GM18520 (cell line): ENCODE measurements at regions not wholly inside any gene's neighbourhood (a gene's known extent, or its start where the extent isn't known, plus 50 kb on each side); places are given as distances from the start of the nearest gene placed in this dataset.

Experiments
- ATAC-seq: cut with Tn5 transposase; IDR thresholded peaks from one replicate; pipeline ENCODE4 v1.9.1; 2021; ENCODE audit not compliant: unreplicated experiment

DNA sequence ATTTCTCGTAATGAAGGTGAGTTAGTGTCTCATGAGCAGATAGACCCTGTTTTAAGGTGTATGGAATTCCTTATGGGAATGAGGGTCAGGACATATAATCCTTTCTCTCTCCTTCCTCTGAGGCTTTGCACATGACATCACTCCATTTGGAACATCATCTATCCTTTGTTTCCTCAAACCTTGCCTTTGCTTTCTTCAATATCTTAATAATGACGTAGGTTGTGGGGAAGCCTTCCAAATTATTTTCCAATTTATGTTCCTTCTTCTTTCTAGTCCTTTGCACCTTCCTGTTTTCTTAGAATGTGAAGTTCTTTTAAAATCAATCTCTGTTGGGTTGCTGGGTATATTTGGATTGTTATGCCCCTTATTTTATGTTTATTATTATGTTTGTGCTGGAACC lies 502.9 kb upstream of the STXBP6 start:
- no peak for ATAC-seq

DNA sequence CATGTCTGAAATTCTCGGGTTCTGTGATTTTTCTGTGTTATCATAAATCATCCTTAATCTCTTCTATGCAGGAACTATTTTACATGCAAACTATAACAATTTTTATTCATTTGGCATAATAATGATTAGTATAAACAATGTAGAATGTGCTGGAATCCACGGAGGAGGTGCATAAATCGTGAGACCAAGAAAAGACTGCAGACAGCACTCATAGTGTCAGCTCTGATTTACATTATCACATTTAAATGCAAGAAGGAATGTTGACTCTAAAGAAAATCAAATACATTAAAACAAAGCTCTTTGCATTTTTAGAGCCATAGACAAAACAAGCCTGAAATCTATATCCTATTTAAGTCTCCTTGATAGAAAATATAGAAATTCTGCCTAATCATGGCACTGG lies 501.7 kb upstream of the STXBP6 start:
- no peak for ATAC-seq

DNA sequence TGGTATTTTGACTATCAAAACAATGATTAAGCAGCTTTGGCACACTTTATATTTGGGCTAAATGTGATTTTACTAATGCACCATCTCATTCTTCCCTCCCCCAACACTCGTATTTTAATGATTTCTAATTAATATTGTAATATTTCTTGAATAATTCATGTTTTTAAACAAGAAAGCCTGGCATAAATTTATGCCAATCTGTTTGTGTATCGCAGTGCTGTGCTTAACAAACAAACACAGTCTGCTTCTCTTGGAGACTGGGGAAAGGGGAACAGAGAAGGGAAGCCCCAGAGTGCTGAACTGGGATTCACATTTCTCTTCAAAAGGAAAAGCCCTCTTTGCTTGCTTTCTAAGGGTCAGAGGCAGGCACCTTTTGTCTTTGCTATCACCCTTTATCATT lies 496.9 kb upstream of the STXBP6 start:
- ATAC-seq = no peak

DNA sequence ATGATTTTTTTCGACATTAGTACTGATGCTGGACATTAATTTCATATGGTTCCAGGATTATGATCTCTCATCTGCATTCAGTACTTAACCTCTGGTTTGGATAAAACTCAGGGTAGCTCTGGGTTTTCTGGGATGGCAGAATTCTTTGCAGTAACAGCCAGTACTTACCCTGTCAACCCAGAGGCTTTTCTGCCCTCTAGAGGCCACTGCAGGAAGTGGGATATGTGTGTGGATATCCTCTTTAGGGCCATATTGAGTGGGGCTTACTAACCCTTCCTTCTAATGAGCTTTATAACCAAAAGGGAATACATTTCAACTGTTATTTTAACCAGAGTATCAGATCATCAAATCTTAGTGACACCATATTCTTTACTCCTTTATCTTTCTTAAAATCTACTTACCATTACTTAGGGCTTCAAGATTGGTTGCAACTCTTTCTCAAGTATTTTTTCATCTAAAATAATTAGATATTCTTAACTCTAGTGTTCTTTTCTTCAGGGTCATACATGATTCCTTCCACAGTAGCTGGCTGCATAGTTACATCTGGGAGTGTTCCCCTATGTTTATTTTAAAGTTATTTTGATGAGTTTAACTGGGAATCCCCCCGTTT lies 488.0 kb upstream of the STXBP6 start:
- ATAC-seq = no peak

DNA sequence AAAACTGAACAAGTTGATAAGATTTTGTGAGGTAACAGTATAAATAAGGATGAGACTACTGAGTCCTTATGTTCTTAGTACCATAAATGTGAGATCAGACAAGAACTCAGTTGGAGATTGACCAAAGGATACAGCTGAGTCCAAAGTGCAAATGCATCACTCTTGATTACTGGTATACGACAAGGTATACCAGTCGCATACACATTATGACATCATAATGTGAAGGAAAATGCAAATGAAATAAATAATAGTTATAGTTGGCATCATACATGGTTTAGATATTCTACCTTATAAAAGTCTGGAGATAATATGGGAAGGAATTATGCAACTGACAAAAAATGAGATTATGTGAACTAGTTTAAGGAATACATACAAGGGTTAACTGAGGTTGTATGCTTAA lies 476.3 kb upstream of the STXBP6 start:
- ATAC-seq = no peak

DNA sequence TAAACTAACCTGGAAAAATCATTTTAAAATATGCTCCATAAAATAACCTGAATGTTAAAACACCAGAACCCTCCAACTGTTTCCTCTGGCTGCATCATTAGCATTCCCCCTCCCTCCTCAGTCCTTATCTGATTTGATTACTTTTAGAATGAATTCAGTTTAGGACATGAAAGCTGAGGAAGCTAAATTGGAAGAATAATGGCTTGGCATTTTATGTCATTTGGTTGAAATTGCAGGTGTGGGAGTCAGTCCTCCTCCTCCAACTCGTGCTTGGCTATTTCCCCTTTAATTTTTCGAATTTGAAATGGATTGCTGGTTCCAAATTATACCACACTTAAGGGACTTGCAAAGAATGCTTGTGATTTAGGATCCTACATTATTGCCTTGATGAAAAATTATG lies 473.0 kb upstream of the STXBP6 start:
- ATAC-seq = no peak

DNA sequence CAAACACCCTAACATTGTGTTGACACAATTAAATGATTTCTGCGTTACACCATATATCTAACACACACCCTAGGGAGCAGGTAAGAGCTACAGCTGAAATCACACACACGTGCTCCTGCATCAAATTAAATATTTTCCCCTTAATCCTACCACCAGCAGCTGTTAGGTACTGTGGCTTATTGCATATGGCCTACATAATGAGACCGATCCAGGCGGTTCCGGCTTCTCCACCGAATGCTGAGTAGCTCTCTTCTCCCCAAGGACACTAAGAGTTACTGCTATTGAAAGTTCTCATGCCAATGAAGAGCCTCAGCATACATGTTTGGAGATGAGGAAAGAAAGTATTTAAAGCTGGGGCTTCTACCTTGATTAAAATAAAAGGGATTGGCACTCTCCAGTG lies 472.2 kb upstream of the STXBP6 start:
- ATAC-seq = no peak

DNA sequence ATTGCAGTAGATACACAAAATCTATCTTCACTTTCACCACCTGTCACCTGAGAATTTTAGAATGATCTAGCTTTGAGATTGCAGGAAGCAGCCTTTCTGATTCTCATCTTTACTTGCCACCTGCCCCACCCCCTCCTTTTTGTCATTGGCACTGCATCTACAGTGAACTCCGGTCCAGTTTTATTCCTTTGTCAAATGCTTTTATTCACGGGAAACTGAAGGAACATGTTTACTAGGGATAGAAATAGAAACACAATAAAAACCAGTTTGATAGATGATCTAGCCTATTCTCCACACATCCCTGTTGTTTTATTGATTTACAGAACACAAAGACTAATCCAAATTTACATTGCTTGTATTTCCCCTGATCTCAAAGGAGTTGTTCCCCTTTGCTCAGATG lies 471.7 kb upstream of the STXBP6 start:
- no peak for ATAC-seq

DNA sequence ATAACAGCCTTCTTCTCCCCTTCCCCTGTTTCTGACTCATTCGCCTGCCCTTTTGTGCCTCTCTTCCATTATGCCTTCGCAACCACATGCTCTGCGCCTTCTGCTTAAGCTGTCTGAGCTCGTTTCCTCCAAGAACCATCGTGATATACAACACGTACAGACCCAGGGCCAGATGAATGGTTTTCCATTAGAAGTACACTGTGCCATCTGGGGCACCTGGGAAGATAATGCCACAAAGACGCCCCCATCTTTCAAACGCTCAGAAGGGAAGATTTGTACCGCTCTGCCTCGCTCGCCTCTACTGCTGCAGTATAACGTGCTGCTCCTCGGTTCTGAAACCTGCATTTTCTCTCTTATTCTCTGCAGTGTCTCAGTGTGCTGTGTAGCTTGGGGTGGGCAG lies 470.9 kb upstream of the STXBP6 start:
- no peak for ATAC-seq

DNA sequence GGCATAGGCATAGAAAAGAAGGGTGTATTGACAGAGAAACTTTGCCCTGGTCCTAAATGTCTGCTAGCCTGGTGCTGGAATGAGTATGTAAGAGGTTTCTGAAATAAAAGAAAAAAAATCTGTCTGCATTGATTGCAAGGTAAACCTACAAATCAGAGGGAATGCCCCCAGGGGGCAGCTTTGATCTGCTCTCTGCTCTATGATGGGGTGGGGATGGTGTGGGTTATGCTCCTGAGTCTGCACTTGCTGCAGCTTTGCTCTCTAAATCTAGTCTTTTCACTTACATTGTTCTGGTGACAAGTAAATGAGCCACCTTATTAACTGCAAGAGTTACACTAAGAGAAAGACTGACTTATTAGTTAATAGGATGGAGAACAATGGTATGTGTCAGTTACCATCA lies 468.4 kb upstream of the STXBP6 start:
- ATAC-seq = no peak

DNA sequence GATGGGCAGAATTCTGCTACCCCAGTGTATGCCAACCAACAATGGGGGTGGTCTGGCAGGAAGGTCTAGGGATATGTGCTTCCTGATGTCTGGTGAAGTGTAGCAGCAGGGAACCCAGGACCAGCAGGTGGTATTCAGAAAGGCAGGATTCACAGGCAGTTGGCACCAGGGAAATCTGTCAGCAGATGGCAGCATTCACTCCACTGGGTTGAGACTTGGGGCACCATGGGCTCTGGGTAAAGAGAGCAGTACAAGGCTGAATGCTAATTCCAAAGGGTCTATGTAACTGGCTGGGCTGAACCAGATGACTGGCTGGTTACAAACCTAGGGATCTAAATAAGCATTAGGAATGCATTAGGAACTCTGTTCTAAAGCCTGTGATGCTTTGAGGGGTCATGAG lies 466.9 kb upstream of the STXBP6 start:
- no peak for ATAC-seq

DNA sequence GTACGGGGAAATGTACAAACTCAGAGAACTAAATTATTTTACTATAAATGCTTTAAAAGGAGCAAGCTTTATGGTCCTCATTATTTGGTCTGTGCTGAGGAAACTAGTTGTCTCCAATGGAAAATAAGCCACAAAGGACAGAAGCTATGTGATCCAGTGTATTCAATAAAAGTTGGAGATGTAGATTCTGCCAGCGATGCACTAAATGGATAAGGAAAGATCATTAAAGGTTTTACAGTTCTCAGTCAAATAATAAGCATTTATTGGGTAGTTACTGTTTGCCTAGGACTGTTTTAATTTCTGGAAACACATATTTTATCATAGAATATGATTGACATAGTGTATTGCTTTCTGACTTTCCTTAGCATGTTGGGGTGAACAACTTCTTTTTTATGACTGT lies 458.9 kb upstream of the STXBP6 start:
- ATAC-seq = no peak

DNA sequence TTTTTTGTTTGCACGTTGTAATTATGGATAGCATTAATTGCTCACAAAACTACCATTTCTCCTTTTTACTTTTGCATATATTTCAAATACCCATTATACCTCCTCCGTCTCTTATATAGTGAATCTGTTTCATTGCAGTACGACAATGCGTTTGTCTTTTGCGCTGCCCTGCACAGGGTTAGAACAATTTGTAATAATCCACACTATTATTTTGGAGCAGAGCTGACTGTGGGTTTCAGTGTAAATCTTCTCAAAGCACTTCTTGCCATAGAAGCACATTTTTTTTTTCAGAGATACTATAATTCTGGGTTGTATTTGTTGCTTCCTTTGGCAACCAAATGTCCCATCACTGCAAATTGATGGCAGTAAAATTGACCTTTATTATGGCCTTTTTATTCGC lies 451.8 kb upstream of the STXBP6 start:
- ATAC-seq = no peak

DNA sequence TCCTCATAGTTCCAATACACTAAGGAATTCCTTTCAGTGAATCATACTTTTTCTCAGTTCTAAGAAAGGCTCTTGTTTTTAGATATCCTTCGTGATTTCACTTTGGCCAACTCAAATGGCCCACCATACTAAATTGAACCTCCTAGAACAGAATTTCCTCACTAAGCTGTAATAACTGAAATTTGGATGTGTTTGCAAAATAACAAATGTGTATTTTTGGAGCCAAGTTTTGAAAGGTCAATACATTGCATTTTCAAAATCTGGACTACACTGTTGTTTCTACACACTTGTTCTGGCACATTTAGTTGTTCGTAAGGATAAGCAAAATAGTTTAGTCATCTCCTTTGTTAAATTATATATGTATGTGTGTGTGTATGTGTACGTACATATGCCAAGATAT lies 439.0 kb upstream of the STXBP6 start:
- no peak for ATAC-seq

DNA sequence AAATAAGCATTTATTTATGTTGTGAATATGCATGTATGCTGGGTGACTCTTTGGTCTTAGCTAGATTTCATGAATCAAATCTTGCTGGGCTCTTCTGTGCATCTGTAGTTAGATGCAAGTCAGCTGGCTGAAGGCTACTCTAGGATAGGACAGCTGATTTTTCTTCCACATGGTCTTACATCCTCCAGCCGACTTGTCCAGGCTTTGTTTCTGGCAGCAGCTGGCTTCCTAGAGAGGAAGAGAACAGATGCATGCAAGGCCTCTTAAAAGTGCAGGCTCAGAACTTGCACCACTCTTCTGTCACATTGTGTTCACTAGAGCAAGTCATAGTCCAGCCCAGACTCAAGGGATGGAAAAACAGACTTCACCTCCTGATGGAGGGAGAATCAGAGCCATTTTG lies 435.4 kb upstream of the STXBP6 start:
- no peak for ATAC-seq

DNA sequence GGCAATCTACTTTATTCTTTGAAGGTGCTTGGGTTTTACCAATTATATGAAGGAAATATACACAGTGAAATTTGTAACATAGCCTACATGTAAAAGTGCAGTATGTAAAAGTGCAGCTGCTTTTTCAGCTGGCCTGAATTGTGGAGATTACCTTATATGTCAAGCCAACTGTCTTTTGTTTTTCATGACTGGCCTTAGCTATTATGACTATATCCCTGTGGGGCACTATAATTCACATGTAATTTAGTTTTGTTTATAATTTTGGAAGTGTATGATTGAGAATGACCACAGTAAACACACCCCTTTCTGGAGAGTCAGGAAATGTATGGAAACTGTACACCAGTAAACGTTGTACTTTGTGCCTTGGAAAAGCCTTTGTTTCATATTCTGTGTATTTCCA lies 435.0 kb upstream of the STXBP6 start:
- ATAC-seq = no peak

DNA sequence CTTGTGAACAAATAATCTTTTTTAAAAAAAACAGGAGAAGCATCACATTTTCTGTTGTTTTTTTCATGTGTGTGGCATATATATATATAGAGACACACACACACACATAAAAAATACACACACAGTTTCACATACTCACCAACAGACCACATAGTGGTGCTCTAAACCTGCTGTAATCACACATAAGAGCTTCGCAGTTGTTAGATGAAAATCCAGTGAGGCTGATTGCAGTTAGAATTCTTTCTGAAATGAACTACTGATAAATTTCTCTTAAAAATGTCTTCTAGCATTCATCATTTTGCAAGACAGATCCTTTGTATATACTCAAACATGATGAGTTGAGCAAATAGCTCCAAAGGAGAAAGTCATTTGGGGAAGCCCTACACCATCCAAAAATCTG lies 434.3 kb upstream of the STXBP6 start:
- no peak for ATAC-seq

DNA sequence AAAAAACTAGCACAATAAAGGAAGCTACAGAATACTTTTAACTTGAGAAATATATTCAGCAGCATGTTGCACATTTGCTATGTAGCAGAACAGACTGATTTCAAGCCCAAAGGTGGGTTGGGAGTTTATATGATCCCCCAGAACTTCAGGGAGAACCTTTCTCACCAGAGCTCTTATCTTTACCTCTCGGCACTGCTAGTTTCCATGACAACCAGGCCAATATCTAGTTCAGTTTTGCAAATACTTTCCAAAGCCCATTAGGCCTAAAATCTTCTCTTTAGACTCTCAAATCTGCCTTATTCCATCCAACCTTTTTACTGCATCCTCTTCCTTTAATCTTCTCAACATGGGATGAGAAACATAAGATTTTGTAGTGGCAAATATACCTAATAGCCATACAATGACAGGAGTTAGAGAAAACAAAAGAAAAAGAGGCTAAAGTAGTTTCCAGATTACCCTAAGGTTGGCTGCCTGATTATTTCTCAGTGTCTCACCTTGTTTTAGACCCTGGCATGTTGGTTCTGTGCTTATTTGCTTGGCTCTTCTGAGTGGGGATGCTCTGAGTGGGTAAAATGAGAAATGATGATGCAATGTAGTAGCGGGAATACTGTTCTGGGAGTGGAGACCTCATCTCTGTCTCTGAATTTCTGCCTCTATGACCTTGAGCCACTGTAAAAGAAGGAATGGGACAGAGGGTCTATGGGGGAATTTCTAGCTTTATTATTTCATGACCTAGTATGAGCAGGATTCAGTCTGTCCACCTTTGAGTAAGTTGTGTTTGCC lies 427.6 kb upstream of the STXBP6 start:
- no peak for ATAC-seq

DNA sequence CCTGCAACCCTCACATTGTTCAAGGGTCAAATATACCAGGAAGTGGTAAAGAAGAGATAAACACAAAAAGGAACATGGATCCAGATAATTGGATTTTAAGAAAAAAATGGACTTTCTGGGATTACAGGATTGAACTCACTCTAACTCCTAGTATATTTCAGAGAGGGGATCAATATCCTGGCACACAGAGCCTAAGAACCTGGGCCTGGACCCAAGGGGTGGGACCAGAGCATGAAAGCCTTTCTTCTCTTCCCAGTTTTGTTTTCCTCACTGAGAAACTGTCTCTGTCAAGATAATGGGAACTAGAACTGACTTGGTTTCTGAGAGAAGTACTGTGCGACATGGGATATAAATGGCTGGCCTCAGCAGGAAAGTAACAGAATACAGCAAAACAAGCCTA lies 422.8 kb upstream of the STXBP6 start:
- ATAC-seq = no peak

DNA sequence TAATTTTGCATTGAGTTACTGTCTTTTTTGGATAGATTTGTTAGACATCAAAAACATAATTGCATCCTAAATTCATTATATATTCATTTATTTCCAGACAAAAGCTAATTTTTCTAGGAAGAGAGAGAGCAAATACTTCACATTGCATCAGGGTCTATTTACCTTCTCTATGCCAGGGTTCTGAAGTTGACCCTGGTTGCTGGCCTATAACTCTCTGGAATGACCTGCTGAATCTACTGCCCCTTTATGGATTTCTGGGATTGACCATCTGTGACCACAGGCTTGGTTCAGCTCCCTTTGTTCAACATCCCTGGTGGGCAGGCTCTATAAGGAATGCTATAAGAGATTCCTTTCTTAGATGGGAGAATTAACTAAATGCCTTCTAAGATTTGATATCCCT lies 414.8 kb upstream of the STXBP6 start:
- no peak for ATAC-seq

DNA sequence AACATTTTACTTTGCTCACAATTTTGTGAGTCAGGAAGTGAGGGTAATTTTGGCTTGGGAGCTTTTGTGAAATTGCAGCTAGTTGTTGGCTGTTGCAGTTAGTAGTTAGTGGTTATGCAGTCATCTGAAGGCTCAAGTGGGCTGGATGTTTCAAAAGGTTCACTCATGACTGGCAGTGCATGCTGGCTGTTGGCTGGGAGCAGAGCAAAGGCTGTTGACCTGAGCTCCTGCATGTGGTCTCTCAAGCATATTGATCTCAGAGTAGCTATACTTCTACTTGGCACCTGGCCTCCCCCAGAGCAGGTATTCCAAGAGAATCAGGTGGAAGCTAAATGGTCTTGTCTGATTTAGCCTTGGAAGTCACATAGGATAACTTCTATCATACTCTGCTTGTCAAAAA lies 414.1 kb upstream of the STXBP6 start:
- no peak for ATAC-seq

DNA sequence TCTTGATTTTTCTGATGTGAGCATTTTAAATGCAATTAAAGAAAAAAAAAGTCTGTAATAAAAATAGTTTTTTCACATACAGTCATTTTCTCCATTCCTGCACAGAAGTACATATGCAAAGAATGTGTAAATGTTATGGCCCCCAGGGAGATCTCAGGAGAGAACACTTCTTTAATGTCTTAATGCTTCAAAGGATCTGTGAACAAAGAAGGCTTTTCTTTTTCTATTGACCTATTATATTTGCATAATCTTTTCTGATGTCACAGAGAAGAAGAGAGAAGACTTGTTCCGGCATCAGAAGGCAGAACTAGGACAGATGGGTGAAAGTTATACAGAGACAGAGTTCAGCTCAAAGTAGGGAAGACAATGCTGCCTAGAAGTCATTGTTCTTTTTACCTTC lies 413.5 kb upstream of the STXBP6 start:
- ATAC-seq = no peak

DNA sequence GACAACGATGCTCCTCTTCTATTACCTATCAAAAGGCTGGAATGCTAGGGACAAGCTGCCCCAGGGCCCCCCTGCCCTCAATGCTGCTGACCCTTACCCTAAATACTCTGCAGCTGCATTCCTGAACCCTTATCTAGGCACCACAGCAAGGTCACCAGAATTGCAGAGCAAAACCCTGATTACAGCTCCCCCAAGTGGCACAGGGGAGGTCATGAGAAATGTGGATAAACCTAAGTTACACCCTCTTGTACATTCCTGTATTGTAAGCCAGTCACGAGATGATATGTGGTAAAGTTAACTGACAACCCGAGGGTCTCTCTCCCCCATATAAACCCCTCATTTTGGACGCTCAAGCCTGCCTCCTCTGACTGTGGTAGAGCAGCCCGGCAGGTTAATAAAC lies 411.8 kb upstream of the STXBP6 start:
- no peak for ATAC-seq
